SK-N-MC (cell line): ENCODE measurements at regions not wholly inside any gene's neighbourhood (a gene's known extent, or its start where the extent isn't known, plus 50 kb on each side); places are given as distances from the start of the nearest gene placed in this dataset.
"Not testable (repeated sequence)": the region's sequence is repeated elsewhere in the genome, so short reads cannot be mapped to it uniquely, and the experiment has no call there.

Experiments
- DNase-seq: peaks from one replicate; pipeline ENCODE4 v3.0.0-alpha.2; 2011; ENCODE audit warnings: low read depth, low spot score
- H3K27ac ChIP-seq: fragments of 200-600 bp; sonication (generic); 2 replicates; pipeline ENCODE4 v1.5.1; 2016; ENCODE audit warnings: mixed run types
- H3K36me3 ChIP-seq: fragments of 200-600 bp; sonication (generic); 2 replicates; pipeline ENCODE4 v1.6.1; 2017; ENCODE audit warnings: antibody characterized with exemption, low read length, mixed read lengths; ENCODE audit not compliant: insufficient read depth
- H3K4me3 ChIP-seq: fragments of 200-600 bp; sonication (generic); 2 replicates; pipeline ENCODE4 v1.5.1; 2016
- H3K9ac ChIP-seq: fragments of 200-600 bp; sonication (generic); 2 replicates; pipeline ENCODE4 v1.8.0; 2017; ENCODE audit warnings: mixed run types, mixed read lengths; ENCODE audit not compliant: insufficient read length
- H3K9me3 ChIP-seq: fragments of 200-600 bp; sonication (generic); 2 replicates; pipeline ENCODE4 v1.6.1; 2017; ENCODE audit warnings: low read depth, mild to moderate bottlenecking, antibody characterized with exemption, low read length, moderate library complexity, mixed read lengths
- EZH2 ChIP-seq: fragments of 200-600 bp; sonication (generic); IDR thresholded peaks from one replicate; pipeline ENCODE4 v1.6.1; 2017; ENCODE audit warnings: antibody characterized with exemption
- FOXP2 ChIP-seq: optimal IDR thresholded peaks from 2 replicates; pipeline ENCODE3; 2011; ENCODE audit warnings: mild to moderate bottlenecking, moderate library complexity; ENCODE audit not compliant: insufficient read depth; ENCODE audit errors: extremely low read length, control extremely low read depth
- POLR2AphosphoS5 ChIP-seq: IDR thresholded peaks from 2 replicates; pipeline ENCODE4 v1.6.1; 2012; ENCODE audit warnings: mild to moderate bottlenecking, low read depth, low read length, borderline replicate concordance

GRCh38 chr15:63444611-63445010, 59.8 kb upstream of the USP3 start:
- no peaks in the 10 kb centered on the region for H3K9me3 ChIP-seq
- H3K4me3 ChIP-seq: no peak overlapping the region
- H3K27ac ChIP-seq: no peak overlapping the region
- no peak for DNase-seq
- no peaks in the 10 kb centered on the region for H3K36me3 ChIP-seq
- no peak overlapping the region for H3K9ac ChIP-seq
- TF ChIP-seq POLR2AphosphoS5: no peak
- no peak for TF ChIP-seq EZH2
- TF ChIP-seq FOXP2: no peak

- H3K36me3 ChIP-seq: no peaks in the 10 kb centered on the region
- no peak for TF ChIP-seq EZH2
- TF ChIP-seq FOXP2: no peak
- no peak for TF ChIP-seq POLR2AphosphoS5
Observed at GRCh38 chr15:63446255-63446654, 58.1 kb upstream of the USP3 start.

GRCh38 chr15:63447017-63447676, 57.2 kb upstream of the USP3 start:
- no peak for TF ChIP-seq EZH2
- TF ChIP-seq FOXP2: no peak
- TF ChIP-seq POLR2AphosphoS5: no peak
- H3K4me3 ChIP-seq: no peak overlapping the region
- no peak for DNase-seq
- no peaks in the 10 kb centered on the region for H3K36me3 ChIP-seq
- H3K9ac ChIP-seq: no peak overlapping the region
- H3K9me3 ChIP-seq: no peaks in the 10 kb centered on the region
- H3K27ac ChIP-seq: no peak overlapping the region

More at GRCh38 chr15:63446255-63446654, 58.1 kb upstream of the USP3 start:
- Histone ChIP-seq H3K9me3 (no peaks in the 10 kb centered on the region), H3K27ac (no peak overlapping the region), H3K9ac (no peak overlapping the region), H3K4me3 (no peak overlapping the region)
- DNase-seq: no peak

GRCh38 chr15:63448266-63448665, 56.1 kb upstream of the USP3 start:
- no peak for TF ChIP-seq EZH2
- no peak for TF ChIP-seq POLR2AphosphoS5
- no peak for TF ChIP-seq FOXP2
- no peak overlapping the region for H3K27ac ChIP-seq
- no peak for DNase-seq

GRCh38 chr15:63448872-63449555, 55.4 kb upstream of the USP3 start:
- H3K36me3 ChIP-seq, H3K9ac ChIP-seq, DNase-seq, H3K9me3 ChIP-seq, H3K4me3 ChIP-seq: not testable (repeated sequence)
- peak overlapping the region; percentile 31; the same call in 1 of the 2 replicates for H3K27ac ChIP-seq

More at GRCh38 chr15:63448266-63448665, 56.1 kb upstream of the USP3 start:
- H3K9ac ChIP-seq: no peak overlapping the region
- no peaks in the 10 kb centered on the region for H3K9me3 ChIP-seq
- no peaks in the 10 kb centered on the region for H3K36me3 ChIP-seq
- H3K4me3 ChIP-seq: no peak overlapping the region

- no peak for DNase-seq
- Histone ChIP-seq H3K9me3 (no peaks in the 10 kb centered on the region), H3K36me3 (no peaks in the 10 kb centered on the region), H3K4me3 (no peak overlapping the region), H3K27ac (no peak overlapping the region), H3K9ac (no peak overlapping the region)
- no peak for TF ChIP-seq FOXP2
- TF ChIP-seq POLR2AphosphoS5: no peak
- TF ChIP-seq EZH2: no peak
Observed at GRCh38 chr15:63449731-63450130, 54.7 kb upstream of the USP3 start.

- Histone ChIP-seq H3K4me3 (no peak overlapping the region), H3K36me3 (no peaks in the 10 kb centered on the region), H3K9ac (no peak overlapping the region), H3K9me3 (no peaks in the 10 kb centered on the region), H3K27ac (no peak overlapping the region)
- TF ChIP-seq EZH2: no peak
- no peak for DNase-seq
Observed at GRCh38 chr15:63450884-63451225, 53.5 kb upstream of the USP3 start.

GRCh38 chr15:63451671-63452315, 52.6 kb upstream of the USP3 start:
- no peaks in the 10 kb centered on the region for H3K9me3 ChIP-seq
- no peak for TF ChIP-seq POLR2AphosphoS5
- TF ChIP-seq FOXP2: no peak
- TF ChIP-seq EZH2: no peak
- no peak overlapping the region for H3K27ac ChIP-seq
- H3K9ac ChIP-seq: no peak overlapping the region
- H3K36me3 ChIP-seq: no peaks in the 10 kb centered on the region
- no peak overlapping the region for H3K4me3 ChIP-seq
- DNase-seq: no peak
